ENCODE measurements at regions not wholly inside any gene's neighbourhood (a gene's known extent, or its start where the extent isn't known, plus 50 kb on each side); places are given as distances from the start of the nearest gene placed in this dataset.
A peak's percentile ranks its signal among the peaks of the same experiment; 100 is the strongest.

GRCh38 chr4:174430576-174430975 is 91.7 kb downstream of the HPGD start:
- Histone ChIP-seq H3K4me3 (no peak overlapping the region), H3K4me1 (ENCODE audit: low read depth) (no peaks in the 10 kb centered on the region), H3K36me3 (no peaks in the 10 kb centered on the region), H3K27me3 (no peaks in the 10 kb centered on the region), H3K9me3 (ENCODE audit: low read depth) (no peaks in the 10 kb centered on the region), H3K27ac (no peak overlapping the region)
- TF ChIP-seq CTCF (IDR thresholded peaks at IDR 0.05; ENCODE audit: low read depth, low read length): no peak
- DNase-seq (ENCODE audit: low read depth in 1 of 2, low spot score in 1 of 2): no peak

DNA sequence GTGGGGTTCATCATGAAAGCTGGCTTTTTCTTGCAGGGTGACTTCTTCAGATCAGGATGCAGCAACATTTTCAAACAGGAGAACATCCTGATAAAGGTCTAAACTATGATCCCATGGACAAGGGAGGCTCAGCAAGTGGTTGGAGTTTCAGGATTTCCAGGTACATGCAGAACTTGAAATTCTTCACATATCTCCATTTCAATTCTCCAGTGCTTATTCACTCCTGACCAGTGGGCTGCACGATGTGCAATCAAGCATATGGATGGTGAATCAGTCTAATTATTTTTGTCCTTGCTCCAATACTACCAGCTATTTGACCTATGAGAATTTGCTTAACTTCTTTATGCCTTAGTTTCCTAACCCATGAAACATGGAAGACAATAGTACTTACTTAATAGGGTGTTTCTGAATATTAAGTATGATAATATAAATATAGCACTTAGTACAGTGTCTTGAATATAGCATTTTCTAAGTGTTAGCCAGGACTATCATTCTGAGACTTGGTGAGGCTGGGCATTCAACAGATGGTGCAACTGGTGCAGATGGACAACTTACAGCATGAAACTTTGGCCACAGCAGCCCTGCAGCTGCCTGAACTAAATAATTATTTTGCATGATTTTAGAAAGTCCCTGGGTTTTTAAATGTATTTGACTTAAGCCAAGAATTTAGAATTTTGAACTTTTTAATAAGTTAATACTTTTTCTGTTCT is 92.4 kb downstream of the HPGD start:
- no peaks in the 10 kb centered on the region for H3K27me3 ChIP-seq
- DNase-seq (ENCODE audit: low read depth in 1 of 2, low spot score in 1 of 2): no peak
- TF ChIP-seq CTCF (IDR thresholded peaks at IDR 0.05; ENCODE audit: low read depth, low read length): no peak

DNA sequence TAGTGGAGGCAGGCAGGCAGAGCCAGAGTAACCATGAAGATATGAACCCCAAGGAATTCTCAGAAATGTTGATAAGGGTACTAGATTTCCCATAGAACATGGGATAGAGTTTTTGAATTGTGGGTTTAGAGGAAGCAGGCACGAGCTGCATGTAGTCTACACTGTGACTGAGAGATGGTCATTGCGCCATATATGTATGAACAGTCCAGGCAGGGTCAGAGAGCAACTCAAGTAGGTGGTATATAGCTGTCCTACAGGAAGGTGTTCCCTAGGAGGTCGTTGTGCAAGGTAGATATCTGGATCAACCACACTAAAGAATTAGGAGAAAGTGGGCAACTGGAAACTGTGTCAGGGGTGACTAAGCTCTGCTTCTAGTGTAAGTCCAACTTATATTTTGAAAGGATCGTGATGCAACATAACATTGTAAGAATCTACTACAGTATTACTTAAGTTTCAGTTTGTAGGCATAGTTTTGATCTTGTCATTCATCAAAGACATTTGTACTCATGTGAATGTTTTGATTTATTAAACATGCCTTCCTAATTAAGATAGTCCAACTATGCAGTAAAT is 94.6 kb downstream of the HPGD start:
- no peaks in the 10 kb centered on the region for H3K4me1 ChIP-seq (ENCODE audit: low read depth)
- no peak overlapping the region for H3K4me3 ChIP-seq
- H3K9me3 ChIP-seq (ENCODE audit: low read depth): no peaks in the 10 kb centered on the region
- no peak for TF ChIP-seq CTCF (IDR thresholded peaks at IDR 0.05; ENCODE audit: low read depth, low read length)
- H3K36me3 ChIP-seq: no peaks in the 10 kb centered on the region
- H3K27ac ChIP-seq: no peak overlapping the region
- DNase-seq (ENCODE audit: low read depth in 1 of 2, low spot score in 1 of 2): peak in 1 of 2 donors; percentile 15
- H3K27me3 ChIP-seq: no peaks in the 10 kb centered on the region

More for the DNA sequence above, 92.4 kb downstream of the HPGD start:
- no peaks in the 10 kb centered on the region for H3K4me1 ChIP-seq (ENCODE audit: low read depth)
- H3K9me3 ChIP-seq (ENCODE audit: low read depth): no peaks in the 10 kb centered on the region
- no peaks in the 10 kb centered on the region for H3K36me3 ChIP-seq
- H3K4me3 ChIP-seq: no peak overlapping the region
- H3K27ac ChIP-seq: no peak overlapping the region

DNA sequence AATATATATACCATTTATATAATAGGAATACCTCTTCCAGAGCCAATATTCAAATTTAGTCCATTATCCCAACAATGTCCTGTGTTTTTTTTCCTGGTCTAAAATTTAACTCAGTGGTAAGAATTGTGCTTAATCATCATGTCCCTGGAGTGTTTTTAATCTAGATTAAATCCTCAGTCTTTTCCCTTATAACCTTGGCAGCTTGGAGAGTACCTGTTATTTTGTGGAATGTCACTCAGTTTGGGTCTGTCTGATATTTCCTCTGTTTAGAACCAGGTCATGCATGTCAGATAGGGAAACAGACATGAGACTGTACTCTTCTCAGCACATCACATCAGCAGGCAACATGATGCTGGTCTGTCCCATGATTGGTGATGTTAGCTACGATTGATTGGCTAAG is 96.6 kb downstream of the HPGD start:
- Histone ChIP-seq H3K27ac (no peak overlapping the region), H3K9me3 (ENCODE audit: low read depth) (no peaks in the 10 kb centered on the region)
- TF ChIP-seq CTCF (IDR thresholded peaks at IDR 0.05; ENCODE audit: low read depth, low read length): no peak

GRCh38 chr4:174423257-174423944 is 98.9 kb downstream of the HPGD start:
- Histone ChIP-seq H3K4me1 (ENCODE audit: low read depth) (no peaks in the 10 kb centered on the region), H3K27me3 (no peaks in the 10 kb centered on the region), H3K9me3 (ENCODE audit: low read depth) (no peaks in the 10 kb centered on the region), H3K27ac (no peak overlapping the region), H3K4me3 (no peak overlapping the region), H3K36me3 (no peaks in the 10 kb centered on the region)
- DNase-seq (ENCODE audit: low read depth in 1 of 2, low spot score in 1 of 2): peak; percentile 10 to 69
- TF ChIP-seq CTCF (IDR thresholded peaks at IDR 0.05; ENCODE audit: low read depth, low read length): no peak

More for the DNA sequence above, 96.6 kb downstream of the HPGD start:
- Histone ChIP-seq H3K4me3 (no peak overlapping the region), H3K27me3 (no peaks in the 10 kb centered on the region), H3K36me3 (no peaks in the 10 kb centered on the region), H3K4me1 (ENCODE audit: low read depth) (no peaks in the 10 kb centered on the region)
- DNase-seq (ENCODE audit: low read depth in 1 of 2, low spot score in 1 of 2): no peak
